ENCODE measurements at regions not wholly inside any gene's neighbourhood (a gene's known extent, or its start where the extent isn't known, plus 50 kb on each side); places are given as distances from the start of the nearest gene placed in this dataset.

- no peak for TF ChIP-seq PRDM2 (tag by site-specific recombination; IDR thresholded peaks at IDR 0.05; ENCODE audit: borderline replicate concordance)
- TF ChIP-seq ZFP69B (tag by site-specific recombination; IDR thresholded peaks at IDR 0.05) = no peak
- TF ChIP-seq ZSCAN5A (tag by site-specific recombination; IDR thresholded peaks at IDR 0.05) = no peak
Observed at GRCh38 chr10:108290823-108291222, 1126.3 kb upstream of the SORCS1 start (continued).

- Histone ChIP-seq H3K27ac (ENCODE audit: extremely low read depth, low read depth, low read length) (no peak overlapping the region), H3K4me1 (ENCODE audit: control insufficient read depth, insufficient read depth, low read length) (no peaks in the 10 kb centered on the region), H3K4me3 (ENCODE audit: low read depth, low read length) (no peak overlapping the region), H3K36me3 (ENCODE audit: control insufficient read depth in 2 of 2, insufficient read depth in 1 of 2, low read length in 2 of 2) (no peaks in the 10 kb centered on the region), H3K9me3 (ENCODE audit: control insufficient read depth, insufficient read depth, low read depth, low read length) (no peaks in the 10 kb centered on the region)
- ChIA-PET POLR2A (no interaction called here), CTCF (interaction anchor here (0.7 to 1.2 kb wide), 3 partner anchors 72 to 721 kb away, joined by 3 to 4 read pairs (median 3); no protein-coding TSS in a partner anchor)
- TF ChIP-seq ZBTB1 (tag by site-specific recombination; IDR thresholded peaks at IDR 0.05) (no peak), ZNF561 (tag by site-specific recombination; IDR thresholded peaks at IDR 0.05; ENCODE audit: borderline replicate concordance) (no peak), ZNF585B (tag by site-specific recombination; IDR thresholded peaks at IDR 0.05) (no peak), ZNF624 (tag by site-specific recombination; IDR thresholded peaks at IDR 0.05) (no peak), ZNF692 (tag by site-specific recombination; IDR thresholded peaks at IDR 0.05) (no peak), ZNF341 (tag by site-specific recombination; IDR thresholded peaks at IDR 0.05; ENCODE audit: low read depth) (no peak), ZSCAN18 (tag by site-specific recombination; IDR thresholded peaks at IDR 0.05) (no peak), ZNF2 (tag by site-specific recombination; IDR thresholded peaks at IDR 0.05) (no peak), ZNF335 (tag by site-specific recombination; conservative IDR thresholded peaks at IDR 0.05) (no peak), ZNF155 (tag by site-specific recombination; IDR thresholded peaks at IDR 0.05) (no peak), ZNF174 (tag by site-specific recombination; IDR thresholded peaks at IDR 0.05) (no peak), ZBTB21 (tag by site-specific recombination; IDR thresholded peaks at IDR 0.05) (no peak), ZNF837 (tag by site-specific recombination; IDR thresholded peaks at IDR 0.05) (no peak), KLF17 (tag by site-specific recombination; IDR thresholded peaks at IDR 0.05) (no peak), SP7 (tag by site-specific recombination; IDR thresholded peaks at IDR 0.05) (no peak), ZNF24 (tag by site-specific recombination; IDR thresholded peaks at IDR 0.05) (no peak)
Observed at GRCh38 chr10:108275895-108276685, 1111.6 kb upstream of the SORCS1 start.
